ENCODE measurements at regions not wholly inside any gene's neighbourhood (a gene's known extent, or its start where the extent isn't known, plus 50 kb on each side); places are given as distances from the start of the nearest gene placed in this dataset.
"Not testable (repeated sequence)": the region's sequence is repeated elsewhere in the genome, so short reads cannot be mapped to it uniquely, and the experiment has no call there.

GRCh38 chr14:71451501-71451900 lies 480.7 kb upstream of the RGS6 start:
- no peak overlapping the region for H3K4me3 ChIP-seq (replicated peaks; ENCODE audit: low read depth, low read length)
- TF ChIP-seq, protein P1, sequence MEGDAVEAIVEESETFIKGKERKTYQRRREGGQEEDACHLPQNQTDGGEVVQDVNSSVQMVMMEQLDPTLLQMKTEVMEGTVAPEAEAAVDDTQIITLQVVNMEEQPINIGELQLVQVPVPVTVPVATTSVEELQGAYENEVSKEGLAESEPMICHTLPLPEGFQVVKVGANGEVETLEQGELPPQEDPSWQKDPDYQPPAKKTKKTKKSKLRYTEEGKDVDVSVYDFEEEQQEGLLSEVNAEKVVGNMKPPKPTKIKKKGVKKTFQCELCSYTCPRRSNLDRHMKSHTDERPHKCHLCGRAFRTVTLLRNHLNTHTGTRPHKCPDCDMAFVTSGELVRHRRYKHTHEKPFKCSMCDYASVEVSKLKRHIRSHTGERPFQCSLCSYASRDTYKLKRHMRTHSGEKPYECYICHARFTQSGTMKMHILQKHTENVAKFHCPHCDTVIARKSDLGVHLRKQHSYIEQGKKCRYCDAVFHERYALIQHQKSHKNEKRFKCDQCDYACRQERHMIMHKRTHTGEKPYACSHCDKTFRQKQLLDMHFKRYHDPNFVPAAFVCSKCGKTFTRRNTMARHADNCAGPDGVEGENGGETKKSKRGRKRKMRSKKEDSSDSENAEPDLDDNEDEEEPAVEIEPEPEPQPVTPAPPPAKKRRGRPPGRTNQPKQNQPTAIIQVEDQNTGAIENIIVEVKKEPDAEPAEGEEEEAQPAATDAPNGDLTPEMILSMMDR (IDR thresholded peaks at IDR 0.05; ENCODE audit: low read length, missing control alignments): no peak
- DNase-seq (ENCODE audit: low read depth): no peak

GRCh38 chr14:71452539-71452938 lies 479.7 kb upstream of the RGS6 start:
- peak; percentile 18 for DNase-seq (ENCODE audit: low read depth)
- TF ChIP-seq, protein P1 (IDR thresholded peaks at IDR 0.05; ENCODE audit: low read length, missing control alignments): no peak
- H3K4me3 ChIP-seq (replicated peaks; ENCODE audit: low read depth, low read length): no peak overlapping the region

DNA sequence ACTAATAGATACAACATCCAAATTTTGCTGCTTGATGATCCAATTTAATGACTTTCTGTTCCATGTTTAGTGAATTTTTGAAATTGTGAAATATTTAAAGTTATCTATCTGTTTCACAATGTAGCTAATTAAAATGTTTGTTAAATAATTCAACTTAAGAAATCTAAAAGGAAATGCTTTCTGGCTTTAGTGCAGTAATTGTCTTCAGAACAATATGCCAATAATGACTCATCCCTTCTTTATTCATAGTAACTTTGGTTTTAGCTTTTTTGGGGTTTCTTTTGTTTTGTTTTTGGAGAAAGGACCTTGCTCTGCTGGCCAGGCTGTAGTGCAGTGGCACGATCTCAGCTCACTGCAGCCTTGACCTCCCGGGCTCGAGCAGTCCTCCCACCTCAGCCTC lies 479.2 kb upstream of the RGS6 start:
- no peak overlapping the region for H3K4me3 ChIP-seq (replicated peaks; ENCODE audit: low read depth, low read length)
- DNase-seq (ENCODE audit: low read depth): peak; percentile 50
- TF ChIP-seq, protein P1 (IDR thresholded peaks at IDR 0.05; ENCODE audit: low read length, missing control alignments): no peak

DNA sequence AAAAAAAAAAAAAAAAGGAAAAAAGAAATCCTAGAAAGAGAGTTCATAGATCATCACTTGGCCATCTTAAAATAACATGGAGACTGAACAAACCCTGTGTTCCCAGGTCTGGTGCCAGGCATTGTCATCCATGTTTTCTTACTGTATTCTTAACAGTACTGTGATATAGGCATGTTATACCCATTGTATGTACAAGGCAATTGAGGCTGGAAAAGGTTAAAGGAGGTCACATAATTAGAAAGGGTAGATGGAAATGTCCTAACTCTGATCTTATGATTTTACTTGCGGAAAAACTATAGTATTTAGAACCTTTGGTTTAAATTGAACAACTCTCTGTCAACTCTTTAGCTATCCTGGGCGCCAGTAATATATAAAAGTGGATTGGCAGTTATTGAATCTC lies 478.2 kb upstream of the RGS6 start:
- no peak overlapping the region for H3K4me3 ChIP-seq (replicated peaks; ENCODE audit: low read depth, low read length)
- no peak for DNase-seq (ENCODE audit: low read depth)
- TF ChIP-seq, protein P1 (IDR thresholded peaks at IDR 0.05; ENCODE audit: low read length, missing control alignments): no peak

- no peak overlapping the region for H3K4me3 ChIP-seq (replicated peaks; ENCODE audit: low read depth, low read length)
- no peak for DNase-seq (ENCODE audit: low read depth)
- TF ChIP-seq, protein P1 (IDR thresholded peaks at IDR 0.05; ENCODE audit: low read length, missing control alignments): no peak
Observed at GRCh38 chr14:71454513-71455332, 477.5 kb upstream of the RGS6 start.

DNA sequence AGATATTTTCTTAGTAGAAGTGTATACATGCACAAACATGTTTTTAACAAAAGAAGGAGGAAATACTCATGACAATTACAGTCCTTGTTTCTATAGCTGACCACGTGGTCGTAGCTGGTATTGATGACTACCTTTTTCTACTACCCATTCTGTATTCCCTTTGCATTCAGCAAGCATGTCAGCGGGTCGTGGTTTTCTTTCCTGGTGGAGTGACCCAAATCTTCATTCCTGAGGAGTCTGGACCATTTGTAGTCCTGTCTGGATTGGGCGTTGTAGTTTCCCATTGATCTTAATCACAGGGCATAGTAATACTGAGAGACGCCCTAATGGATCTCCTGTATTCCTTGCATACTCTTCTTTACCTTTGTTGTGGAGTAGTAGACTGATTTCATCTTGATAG lies 472.1 kb upstream of the RGS6 start:
- no peak overlapping the region for H3K4me3 ChIP-seq (replicated peaks; ENCODE audit: low read depth, low read length)
- DNase-seq (ENCODE audit: low read depth): no peak
- TF ChIP-seq, protein P1 (IDR thresholded peaks at IDR 0.05; ENCODE audit: low read length, missing control alignments): no peak

DNA sequence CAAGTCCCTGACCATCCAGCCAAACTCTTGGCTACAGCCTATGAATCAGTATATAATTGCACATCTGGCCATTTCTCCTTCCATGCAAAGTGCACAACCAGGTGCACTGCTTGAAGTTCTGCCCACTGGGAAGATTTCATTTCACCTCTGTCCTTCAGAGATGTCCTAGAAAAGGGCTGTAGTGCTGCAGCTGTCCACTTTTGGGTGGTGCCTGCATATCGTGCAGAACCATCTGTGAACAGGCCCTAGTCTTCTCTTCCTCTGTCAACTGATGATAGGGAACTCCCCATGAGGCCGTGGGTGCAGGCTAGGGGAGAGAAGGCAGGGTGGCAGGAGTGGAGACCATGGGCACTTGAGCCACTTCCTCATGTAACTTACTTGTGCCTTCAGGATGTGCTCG lies 470.6 kb upstream of the RGS6 start:
- DNase-seq (ENCODE audit: low read depth); H3K4me3 ChIP-seq (replicated peaks; ENCODE audit: low read depth, low read length): not testable (repeated sequence)

Measured in fibroblast of pulmonary artery (primary cell).